BLaER1 treated with 17β-estradiol and CSF1 and Interleukin-3, amounts not matched to agents 10 nM and 100 nM (cell line): ENCODE measurements at regions not wholly inside any gene's neighbourhood (a gene's known extent, or its start where the extent isn't known, plus 50 kb on each side); places are given as distances from the start of the nearest gene placed in this dataset.

ENCODE experiments used
- H3K27ac ChIP-seq, 11 experiments: shearing (Covaris generic); formaldehyde crosslinking; 2 replicates each; pipeline ENCODE4 v1.8.1; 2022
- H3K27me3 ChIP-seq, 11 experiments: shearing (Covaris generic); formaldehyde crosslinking; 2 replicates each; pipeline ENCODE4 v1.8.1; 2022
- H3K36me3 ChIP-seq, 11 experiments: shearing (Covaris generic); formaldehyde crosslinking; 2 replicates each; pipeline ENCODE4 v1.8.1; 2022
- H3K4me1 ChIP-seq, 10 experiments: shearing (Covaris generic); formaldehyde crosslinking; 2 replicates each; pipeline ENCODE4 v1.8.1; 2022
- H3K4me2 ChIP-seq, 11 experiments: shearing (Covaris generic); formaldehyde crosslinking; 2 replicates each; pipeline ENCODE4 v1.8.1; 2022
- H3K4me3 ChIP-seq, 10 experiments: shearing (Covaris generic); formaldehyde crosslinking; 2 replicates each; pipeline ENCODE4 v1.8.1; 2022
- H3K9ac ChIP-seq, 11 experiments: shearing (Covaris generic); formaldehyde crosslinking; 2 replicates each; pipeline ENCODE4 v1.8.1; 2022
- H3K9me3 ChIP-seq, 11 experiments: shearing (Covaris generic); formaldehyde crosslinking; replicated peaks in 1 of 11; 2 replicates each; pipeline ENCODE4 v1.8.1; 2022
- H4K20me1 ChIP-seq, 11 experiments: shearing (Covaris generic); formaldehyde crosslinking; 2 replicates each; pipeline ENCODE4 v1.8.1; 2022
- Cebpa-rat ChIP-seq, 11 experiments: shearing (Covaris generic); IDR thresholded peaks; 2 replicates each; pipeline ENCODE4 v1.8.1; 2022

DNA sequence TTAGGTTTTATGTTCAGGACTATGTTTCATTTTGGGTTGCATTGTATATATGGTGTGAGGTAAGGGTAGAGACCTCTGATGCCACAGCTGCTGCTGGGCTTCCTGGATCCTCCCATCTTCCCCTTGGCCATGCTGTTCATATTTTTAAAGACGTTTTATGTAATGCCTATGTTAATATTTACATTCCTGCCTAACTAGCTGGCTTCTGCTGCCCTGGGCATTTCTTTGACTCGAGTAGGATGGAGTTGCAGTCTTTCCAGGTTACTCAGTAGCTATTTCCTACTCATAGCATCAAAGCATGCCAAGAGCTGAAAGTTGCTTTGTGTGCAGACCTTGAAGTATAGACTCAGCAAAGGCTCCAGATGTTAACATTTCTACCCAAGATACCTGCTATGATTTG lies 220.5 kb upstream of the CADM1 start:
- no peak for TF ChIP-seq Cebpa-rat (IDR thresholded peaks at IDR 0.05)
- Histone ChIP-seq H3K27me3 (no peaks in the 10 kb centered on the region), H4K20me1 (no peaks in the 10 kb centered on the region), H3K4me2 (no peak overlapping the region), H3K9ac (no peak overlapping the region), H3K9me3 (peaks cover 0 to 8% (median 0%) of the 10 kb centered on the region in 11 experiments; a peak in 4 of 22 replicates), H3K36me3 (no peaks in the 10 kb centered on the region), H3K4me1 (peaks cover 0 to 20% (median 3%) of the 10 kb centered on the region in 10 experiments; a peak in 11 of 20 replicates), H3K4me3 (no peak overlapping the region), H3K27ac (no peak overlapping the region)

DNA sequence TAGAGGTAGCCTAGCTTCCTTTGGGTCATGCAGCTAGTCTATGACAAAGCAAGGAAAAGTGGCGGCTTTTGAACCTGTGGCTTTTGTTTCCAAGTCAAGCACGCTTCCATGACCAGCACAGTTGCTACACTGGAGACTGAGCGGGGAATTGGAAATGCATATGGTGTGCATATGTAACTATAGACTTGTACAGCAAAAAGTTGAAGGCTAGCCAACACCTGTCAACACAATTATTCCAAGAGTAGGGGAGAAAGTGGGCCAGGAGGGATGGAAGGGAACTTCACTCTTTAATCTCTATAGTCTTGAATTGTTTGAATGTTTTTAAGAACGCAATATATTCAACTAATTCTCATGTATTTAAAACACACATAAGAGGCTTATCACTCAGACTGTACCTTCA lies 218.5 kb upstream of the CADM1 start:
- no peak for TF ChIP-seq Cebpa-rat (IDR thresholded peaks at IDR 0.05)
- H3K27me3 ChIP-seq = no peaks in the 10 kb centered on the region

DNA sequence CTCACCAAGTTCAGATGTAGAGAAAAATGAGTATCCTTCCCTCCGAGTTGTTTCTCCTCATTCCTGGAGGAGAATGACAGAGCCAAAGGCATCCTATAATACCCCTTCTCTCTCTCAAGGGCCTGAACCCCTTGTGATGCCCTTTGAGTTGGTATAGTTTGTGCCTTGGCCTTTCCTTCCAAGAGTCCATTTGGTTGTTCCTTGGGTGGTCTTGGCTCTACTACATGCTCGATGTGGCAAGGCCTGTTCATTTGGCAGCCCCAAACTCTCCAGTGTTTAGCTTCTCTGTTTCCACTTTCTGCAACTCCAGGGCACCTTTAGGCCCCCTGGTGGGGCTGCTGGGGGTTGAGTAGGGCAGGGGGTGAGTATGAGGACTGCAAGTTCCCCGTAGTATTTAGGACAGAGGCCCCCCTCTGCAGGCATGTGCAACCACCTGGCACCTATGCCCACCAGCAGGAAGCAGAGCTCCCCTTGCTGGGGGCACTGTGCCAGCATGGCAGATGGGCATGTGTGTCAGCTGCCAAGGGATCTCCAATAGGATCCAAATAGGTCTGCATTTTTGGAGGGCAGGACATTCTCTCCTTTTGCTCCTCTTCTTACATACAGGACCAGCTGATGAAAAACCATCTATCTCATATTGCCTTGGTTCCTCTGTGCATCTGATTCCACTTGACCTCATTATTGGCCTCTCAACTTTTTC lies 217.2 kb upstream of the CADM1 start:
- H3K4me3 ChIP-seq = no peak overlapping the region

More for the DNA sequence above, 218.5 kb upstream of the CADM1 start:
- no peaks in the 10 kb centered on the region for H3K36me3 ChIP-seq
- H3K27ac ChIP-seq = no peak overlapping the region
- H3K9me3 ChIP-seq = peaks cover 0 to 8% (median 0%) of the 10 kb centered on the region in 11 experiments; a peak in 4 of 22 replicates
- H3K4me3 ChIP-seq = no peak overlapping the region
- no peak overlapping the region for H3K9ac ChIP-seq
- H4K20me1 ChIP-seq = no peaks in the 10 kb centered on the region
- no peak overlapping the region for H3K4me2 ChIP-seq
- H3K4me1 ChIP-seq = peaks cover 0 to 16% (median 0%) of the 10 kb centered on the region in 10 experiments; a peak in 9 of 20 replicates

DNA sequence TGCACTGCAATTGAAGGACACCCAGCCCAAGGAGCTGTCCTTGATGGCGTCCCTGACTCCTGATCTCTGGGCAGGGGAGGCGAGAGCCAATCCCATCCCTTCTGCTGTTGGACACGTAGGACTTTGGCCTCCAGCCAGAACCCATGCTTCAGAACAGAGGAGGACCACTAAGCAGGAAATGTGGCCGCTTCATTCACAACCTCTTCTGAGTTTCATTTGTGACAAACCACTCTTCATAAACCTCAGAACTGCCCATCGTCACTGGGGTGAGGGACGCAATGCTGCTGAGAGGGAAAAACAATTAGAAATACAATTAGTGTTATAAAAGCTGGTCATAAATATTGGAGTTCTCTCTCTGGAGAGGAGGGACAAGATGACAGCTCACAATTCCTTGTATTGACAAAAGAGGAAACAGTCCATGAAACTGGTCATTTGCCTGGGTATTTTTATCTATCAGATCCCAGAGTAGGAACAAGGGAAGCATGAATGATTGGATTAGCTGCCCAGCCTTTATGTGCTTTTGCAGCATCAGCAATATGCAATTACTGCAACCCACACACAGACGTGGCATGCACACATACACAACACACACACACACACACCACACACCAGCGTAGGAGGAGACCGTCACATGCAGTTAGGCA lies 216.5 kb upstream of the CADM1 start:
- Histone ChIP-seq H3K27me3 (no peaks in the 10 kb centered on the region), H3K9ac (no peak overlapping the region), H4K20me1 (no peaks in the 10 kb centered on the region), H3K4me1 (peaks cover 0 to 33% (median 7%) of the 10 kb centered on the region in 10 experiments; a peak in 10 of 20 replicates), H3K9me3 (peaks cover 0 to 8% (median 0%) of the 10 kb centered on the region in 11 experiments; a peak in 4 of 22 replicates), H3K4me3 (no peak overlapping the region), H3K27ac (no peak overlapping the region), H3K36me3 (no peaks in the 10 kb centered on the region), H3K4me2 (peak overlapping the region in 3 of 11 experiments; percentile 7 to 61 (median 53); a peak in 4 of 22 replicates)
- TF ChIP-seq Cebpa-rat (IDR thresholded peaks at IDR 0.05) = no peak

More for the DNA sequence above, 217.2 kb upstream of the CADM1 start:
- Histone ChIP-seq H3K9me3 (peaks cover 0 to 8% (median 0%) of the 10 kb centered on the region in 11 experiments; a peak in 4 of 22 replicates), H3K4me1 (peaks cover 0 to 26% (median 4%) of the 10 kb centered on the region in 10 experiments; a peak in 10 of 20 replicates), H3K27me3 (no peaks in the 10 kb centered on the region), H3K36me3 (no peaks in the 10 kb centered on the region), H3K9ac (no peak overlapping the region), H4K20me1 (no peaks in the 10 kb centered on the region), H3K27ac (no peak overlapping the region), H3K4me2 (peak overlapping the region in 3 of 11 experiments; percentile 7 to 61 (median 53); a peak in 4 of 22 replicates)
- TF ChIP-seq Cebpa-rat (IDR thresholded peaks at IDR 0.05) = no peak

DNA sequence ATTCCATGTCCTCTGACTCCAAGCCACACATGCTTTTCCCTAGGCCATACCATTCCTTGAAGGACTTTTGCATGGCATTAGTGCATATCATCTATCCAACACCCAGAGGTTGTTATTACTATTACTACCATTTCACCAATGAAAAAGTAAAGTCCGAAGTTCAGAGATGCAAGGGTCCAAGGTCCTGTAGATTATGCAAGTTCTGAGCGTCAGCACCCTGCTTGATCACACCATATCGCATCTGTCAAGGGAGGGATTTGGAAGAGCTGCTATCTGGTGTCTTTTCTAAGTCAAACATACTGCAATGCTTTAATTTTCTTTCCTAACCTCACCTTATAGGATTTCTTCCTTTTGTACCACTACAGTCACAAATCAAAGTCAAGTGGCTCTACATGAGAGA lies 214.7 kb upstream of the CADM1 start:
- no peak overlapping the region for H3K9ac ChIP-seq
- no peak overlapping the region for H3K4me3 ChIP-seq
- H3K4me1 ChIP-seq = peaks cover 0 to 36% (median 7%) of the 10 kb centered on the region in 10 experiments; a peak in 10 of 20 replicates
- H3K36me3 ChIP-seq = no peaks in the 10 kb centered on the region
- H4K20me1 ChIP-seq = no peaks in the 10 kb centered on the region
- H3K27me3 ChIP-seq = no peaks in the 10 kb centered on the region
- H3K27ac ChIP-seq = no peak overlapping the region
- TF ChIP-seq Cebpa-rat (IDR thresholded peaks at IDR 0.05) = no peak
- H3K4me2 ChIP-seq = no peak overlapping the region
- no peaks in the 10 kb centered on the region for H3K9me3 ChIP-seq

DNA sequence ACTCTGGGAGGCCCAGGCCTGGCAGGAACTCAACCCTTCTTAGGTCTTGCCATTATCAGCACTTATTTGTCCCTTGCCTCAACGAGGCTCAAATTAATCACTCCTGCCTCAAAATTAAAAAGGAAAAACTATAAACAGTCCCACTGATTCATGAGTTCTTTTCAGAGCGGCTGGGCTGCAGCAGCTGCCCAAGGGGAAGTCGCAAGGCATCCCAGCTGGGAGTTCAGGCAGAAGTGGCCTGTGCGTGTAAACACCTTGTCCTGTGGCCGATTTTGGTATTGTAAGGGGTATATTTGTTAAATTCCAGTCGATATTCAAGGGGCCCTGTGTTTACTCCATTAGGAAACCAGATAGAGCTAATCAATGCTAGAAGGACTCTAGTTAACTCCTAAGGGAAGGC lies 213.9 kb upstream of the CADM1 start:
- Histone ChIP-seq H3K4me2 (peak overlapping the region in 4 of 11 experiments; percentile 2 to 28 (median 16); a peak in 2 of 22 replicates), H4K20me1 (no peaks in the 10 kb centered on the region), H3K9ac (no peak overlapping the region), H3K27me3 (no peaks in the 10 kb centered on the region), H3K9me3 (no peaks in the 10 kb centered on the region), H3K4me3 (no peak overlapping the region), H3K27ac (no peak overlapping the region; a peak in 1 of 22 replicates), H3K36me3 (no peaks in the 10 kb centered on the region), H3K4me1 (peaks cover 0 to 36% (median 7%) of the 10 kb centered on the region in 10 experiments; a peak in 10 of 20 replicates)
- no peak for TF ChIP-seq Cebpa-rat (IDR thresholded peaks at IDR 0.05)

DNA sequence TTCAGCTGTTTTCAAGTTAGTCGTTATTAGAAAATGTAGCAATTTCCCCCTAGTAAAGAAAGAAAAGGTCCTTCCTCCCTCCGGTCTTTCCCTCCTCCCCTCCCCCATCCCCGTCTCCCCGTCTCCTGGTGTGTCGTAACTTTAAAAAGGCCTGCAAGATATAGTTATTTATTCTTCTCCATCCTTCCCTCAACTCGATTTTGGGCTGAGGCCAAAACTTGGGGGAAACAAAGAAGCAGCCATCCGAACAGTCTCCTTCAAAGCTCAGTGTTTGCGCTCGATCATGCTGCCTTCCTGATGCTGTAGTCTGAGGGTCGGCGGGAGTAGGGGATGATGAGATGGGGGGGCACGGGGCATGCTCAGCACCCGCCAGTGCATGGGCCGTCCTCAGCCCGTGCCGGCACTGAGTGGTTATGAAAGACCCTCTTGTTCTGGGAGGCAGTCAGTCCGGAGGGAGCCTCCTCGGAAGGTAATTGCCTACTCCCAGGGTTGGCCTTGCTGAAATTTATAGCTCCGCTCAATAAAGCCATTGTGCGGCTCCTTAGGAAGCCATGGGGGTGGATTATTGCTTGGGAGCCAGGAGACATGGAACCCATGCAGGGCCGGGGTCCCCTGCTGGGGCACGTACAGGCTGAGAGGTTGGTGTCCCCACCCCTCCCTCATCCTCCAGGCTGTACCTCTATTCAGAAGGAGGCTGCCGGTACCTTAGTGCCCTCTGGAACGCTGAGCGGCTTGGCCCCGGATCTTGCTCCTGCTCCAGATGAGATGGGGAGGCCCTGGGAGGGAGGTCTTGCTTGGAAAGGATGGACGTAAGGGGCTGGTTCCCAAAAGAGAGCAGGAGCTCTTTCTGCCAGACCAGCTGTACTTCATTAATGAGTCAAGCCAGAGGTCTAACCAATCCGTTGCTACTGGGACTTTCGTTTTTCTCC lies 212.7 kb upstream of the CADM1 start:
- Histone ChIP-seq H4K20me1 (no peaks in the 10 kb centered on the region), H3K4me3 (no peak overlapping the region), H3K36me3 (no peaks in the 10 kb centered on the region), H3K4me1 (peaks cover 0 to 36% (median 7%) of the 10 kb centered on the region in 10 experiments; a peak in 10 of 20 replicates), H3K4me2 (peak overlapping the region in 5 of 11 experiments; percentile 21 to 63 (median 55); a peak in 10 of 22 replicates), H3K9ac (peak overlapping the region in 1 of 11 experiments; percentile 19; a peak in 1 of 22 replicates), H3K9me3 (no peaks in the 10 kb centered on the region), H3K27ac (peak overlapping the region in 3 of 11 experiments; percentile 22 to 58 (median 54); a peak in 4 of 22 replicates), H3K27me3 (no peaks in the 10 kb centered on the region)
- TF ChIP-seq Cebpa-rat (IDR thresholded peaks at IDR 0.05) = no peak

DNA sequence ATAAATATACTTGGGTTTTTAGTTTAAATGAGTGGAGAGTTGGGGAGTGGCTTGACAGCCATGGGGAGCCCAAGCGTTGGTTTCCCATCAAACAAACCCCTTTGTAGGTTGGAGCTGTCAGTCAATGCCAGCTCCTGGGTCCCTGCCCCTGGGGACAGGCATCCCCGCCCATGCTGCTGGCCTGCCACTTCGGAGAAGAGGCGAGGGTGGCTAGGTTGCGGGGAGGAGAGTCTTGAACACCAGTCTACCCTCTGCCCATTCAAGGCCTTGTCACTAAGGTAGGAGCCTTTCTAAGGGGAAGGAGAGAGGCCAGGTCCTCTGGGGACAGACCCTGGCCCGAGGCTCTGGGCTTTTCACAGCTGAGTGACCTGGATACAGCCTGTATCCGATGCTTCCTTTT lies 211.9 kb upstream of the CADM1 start:
- no peaks in the 10 kb centered on the region for H4K20me1 ChIP-seq
- no peaks in the 10 kb centered on the region for H3K36me3 ChIP-seq
- H3K4me1 ChIP-seq = peaks cover 0 to 35% (median 9%) of the 10 kb centered on the region in 10 experiments; a peak in 10 of 20 replicates
- no peak overlapping the region for H3K4me3 ChIP-seq
- no peaks in the 10 kb centered on the region for H3K9me3 ChIP-seq
- H3K9ac ChIP-seq = peak overlapping the region in 1 of 11 experiments; percentile 19; a peak in 2 of 22 replicates
- TF ChIP-seq Cebpa-rat (IDR thresholded peaks at IDR 0.05) = no peak
- H3K27me3 ChIP-seq = no peaks in the 10 kb centered on the region
- H3K4me2 ChIP-seq = peak overlapping the region in 7 of 11 experiments; percentile 8 to 63 (median 41); a peak in 10 of 22 replicates
- peak overlapping the region in 3 of 11 experiments; percentile 42 to 58 (median 50); a peak in 5 of 22 replicates for H3K27ac ChIP-seq
